ENCODE measurements at regions not wholly inside any gene's neighbourhood (a gene's known extent, or its start where the extent isn't known, plus 50 kb on each side); places are given as distances from the start of the nearest gene placed in this dataset.

GRCh38 chr1:37274486-37274885 is 199.9 kb upstream of the ZC3H12A start:
- Histone ChIP-seq H3K36me3 (no peaks in the 10 kb centered on the region), H3K27me3 (peaks cover 0 to 14% (median 0%) of the 10 kb centered on the region in 3 donors), H3K9me3 (no peaks in the 10 kb centered on the region), H3K4me1 (no peaks in the 10 kb centered on the region), H3K4me3 (no peak overlapping the region), H3K27ac (no peak overlapping the region)
- TF ChIP-seq EP300 (IDR thresholded peaks at IDR 0.05) (no peak), POLR2A (IDR thresholded peaks at IDR 0.05) (no peak), POLR2AphosphoS5 (IDR thresholded peaks at IDR 0.05) (no peak), CTCF (IDR thresholded peaks at IDR 0.05) (no peak)
- intact Hi-C loops (cut with DNase I), result no loop called here
- 58 to 65% methylated on average over 8 of the region's 8 CpGs for WGBS, 2 donors
- no peak for DNase-seq

GRCh38 chr1:37274938-37275631 is 199.3 kb upstream of the ZC3H12A start:
- Histone ChIP-seq H3K9me3 (peaks cover 0 to 3% (median under 1%) of the 10 kb centered on the region in 4 donors), H3K36me3 (no peaks in the 10 kb centered on the region), H3K4me3 (no peak overlapping the region), H3K27me3 (peaks cover 0 to 14% (median 0%) of the 10 kb centered on the region in 3 donors), H3K27ac (no peak overlapping the region), H3K4me1 (no peaks in the 10 kb centered on the region)
- DNase-seq, result no peak
- 47 to 50% methylated on average over 5 of the region's 5 CpGs for WGBS, 2 donors
- intact Hi-C loops (cut with DNase I), result no loop called here
- no peak for TF ChIP-seq EP300 (IDR thresholded peaks at IDR 0.05)
- no peak for TF ChIP-seq CTCF (IDR thresholded peaks at IDR 0.05)
- TF ChIP-seq POLR2AphosphoS5 (IDR thresholded peaks at IDR 0.05), result no peak
- TF ChIP-seq POLR2A (IDR thresholded peaks at IDR 0.05), result no peak

GRCh38 chr1:37277366-37277765 is 197.0 kb upstream of the ZC3H12A start:
- no peak for TF ChIP-seq POLR2AphosphoS5 (IDR thresholded peaks at IDR 0.05)
- no peak for TF ChIP-seq POLR2A (IDR thresholded peaks at IDR 0.05)
- no peak for TF ChIP-seq CTCF (IDR thresholded peaks at IDR 0.05)
- no peak overlapping the region for H3K27ac ChIP-seq
- H3K4me1 ChIP-seq, result no peaks in the 10 kb centered on the region
- intact Hi-C loops (cut with DNase I), result no loop called here
- no peaks in the 10 kb centered on the region for H3K36me3 ChIP-seq
- H3K27me3 ChIP-seq, result peaks cover 0 to 12% (median 0%) of the 10 kb centered on the region in 3 donors
- 45 to 70% methylated on average over 2 of the region's 2 CpGs for WGBS, 2 donors
- H3K9me3 ChIP-seq, result peaks cover 0 to 7% (median 1%) of the 10 kb centered on the region in 4 donors
- DNase-seq, result no peak
- H3K4me3 ChIP-seq, result no peak overlapping the region

GRCh38 chr1:37281354-37281753 is 193.0 kb upstream of the ZC3H12A start:
- no peak for DNase-seq
- no peak overlapping the region for H3K27ac ChIP-seq
- H3K4me3 ChIP-seq, result no peak overlapping the region
- TF ChIP-seq POLR2AphosphoS5 (IDR thresholded peaks at IDR 0.05) (no peak), CTCF (IDR thresholded peaks at IDR 0.05) (no peak), EP300 (IDR thresholded peaks at IDR 0.05) (no peak), POLR2A (IDR thresholded peaks at IDR 0.05) (no peak)
- no peaks in the 10 kb centered on the region for H3K36me3 ChIP-seq
- no peaks in the 10 kb centered on the region for H3K27me3 ChIP-seq
- no peaks in the 10 kb centered on the region for H3K4me1 ChIP-seq
- intact Hi-C loops (cut with DNase I), result no loop called here
- 64 to 67% methylated on average over 3 of the region's 3 CpGs for WGBS, 2 donors
- H3K9me3 ChIP-seq, result peaks cover 0 to 7% (median 1%) of the 10 kb centered on the region in 4 donors

GRCh38 chr1:37282764-37283163 is 191.6 kb upstream of the ZC3H12A start:
- no peaks in the 10 kb centered on the region for H3K27me3 ChIP-seq
- intact Hi-C loops (cut with DNase I), result no loop called here
- no peak for DNase-seq
- no peak overlapping the region for H3K4me3 ChIP-seq
- H3K36me3 ChIP-seq, result no peaks in the 10 kb centered on the region
- peaks cover 0 to 7% (median 1%) of the 10 kb centered on the region in 4 donors for H3K9me3 ChIP-seq
- no peak overlapping the region for H3K27ac ChIP-seq
- H3K4me1 ChIP-seq, result no peaks in the 10 kb centered on the region
- 56 to 63% methylated on average over 6 of the region's 6 CpGs for WGBS, 2 donors
- TF ChIP-seq POLR2AphosphoS5 (IDR thresholded peaks at IDR 0.05) (no peak), POLR2A (IDR thresholded peaks at IDR 0.05) (no peak), EP300 (IDR thresholded peaks at IDR 0.05) (no peak), CTCF (IDR thresholded peaks at IDR 0.05) (no peak)

All from sigmoid colon (tissue), 6 donors.